ENCODE measurements at regions not wholly inside any gene's neighbourhood (a gene's known extent, or its start where the extent isn't known, plus 50 kb on each side); places are given as distances from the start of the nearest gene placed in this dataset.

- Histone ChIP-seq H3K79me2 (ENCODE audit: control insufficient read depth, low read length) (no peaks in the 10 kb centered on the region), H3K36me3 (ENCODE audit: control insufficient read depth, low read length) (no peaks in the 10 kb centered on the region), H3K4me2 (ENCODE audit: low read length) (no peak overlapping the region), H3K4me1 (ENCODE audit: control insufficient read depth, low read length) (0 out of 2 replicates have a peak, but pooled peaks cover 4% of the 10 kb centered on the region), H4K20me1 (ENCODE audit: control insufficient read depth, insufficient read depth, low read depth, low read length) (no peaks in the 10 kb centered on the region), H3K27ac (ENCODE audit: low read depth, low read length) (no peak overlapping the region), H3K27me3 (ENCODE audit: control insufficient read depth, low read length) (no peaks in the 10 kb centered on the region), H3K4me3 (ENCODE audit: low read length) (no peak overlapping the region), H3K9me2 (replicated peaks; ENCODE audit: control insufficient read depth, low read length) (no peaks in the 10 kb centered on the region), H3F3A (ENCODE audit: control insufficient read depth, insufficient read depth) (no peaks in the 10 kb centered on the region), H3K9me3 (ENCODE audit: control insufficient read depth, insufficient read depth, low read length) (no peaks in the 10 kb centered on the region)
- TF ChIP-seq CTCF (IDR thresholded peaks at IDR 0.05; ENCODE audit: low read depth, low read length, poor library complexity, severe bottlenecking) (no peak), EZH2phosphoT487 (IDR thresholded peaks at IDR 0.05; ENCODE audit: borderline replicate concordance, low read length) (no peak)
Observed at GRCh38 chr13:99760456-99760855, 211.1 kb downstream of the ZIC5 start.

GRCh38 chr13:99759163-99759552 is 212.4 kb downstream of the ZIC5 start:
- Histone ChIP-seq H3K27ac (ENCODE audit: low read depth, low read length) (no peak overlapping the region), H3F3A (ENCODE audit: control insufficient read depth, insufficient read depth) (no peaks in the 10 kb centered on the region), H3K4me2 (ENCODE audit: low read length) (no peak overlapping the region), H3K27me3 (ENCODE audit: control insufficient read depth, low read length) (no peaks in the 10 kb centered on the region), H3K9me3 (ENCODE audit: control insufficient read depth, insufficient read depth, low read length) (no peaks in the 10 kb centered on the region), H3K4me3 (ENCODE audit: low read length) (no peak overlapping the region), H3K79me2 (ENCODE audit: control insufficient read depth, low read length) (no peaks in the 10 kb centered on the region), H3K4me1 (ENCODE audit: control insufficient read depth, low read length) (0 out of 2 replicates have a peak, but pooled peaks cover 4% of the 10 kb centered on the region), H3K36me3 (ENCODE audit: control insufficient read depth, low read length) (no peaks in the 10 kb centered on the region), H3K9me2 (replicated peaks; ENCODE audit: control insufficient read depth, low read length) (no peaks in the 10 kb centered on the region), H4K20me1 (ENCODE audit: control insufficient read depth, insufficient read depth, low read depth, low read length) (no peaks in the 10 kb centered on the region)
- no peak for TF ChIP-seq EZH2phosphoT487 (IDR thresholded peaks at IDR 0.05; ENCODE audit: borderline replicate concordance, low read length)

- Histone ChIP-seq H3K4me3 (ENCODE audit: low read length) (no peak overlapping the region), H3K27ac (ENCODE audit: low read depth, low read length) (no peak overlapping the region), H4K20me1 (ENCODE audit: control insufficient read depth, insufficient read depth, low read depth, low read length) (no peaks in the 10 kb centered on the region), H3K27me3 (ENCODE audit: control insufficient read depth, low read length) (no peaks in the 10 kb centered on the region), H3K36me3 (ENCODE audit: control insufficient read depth, low read length) (no peaks in the 10 kb centered on the region), H3K79me2 (ENCODE audit: control insufficient read depth, low read length) (no peaks in the 10 kb centered on the region), H3K4me2 (ENCODE audit: low read length) (no peak overlapping the region), H3K9me3 (ENCODE audit: control insufficient read depth, insufficient read depth, low read length) (no peaks in the 10 kb centered on the region), H3K4me1 (ENCODE audit: control insufficient read depth, low read length) (0 out of 2 replicates have a peak, but pooled peaks cover 4% of the 10 kb centered on the region), H3F3A (ENCODE audit: control insufficient read depth, insufficient read depth) (no peaks in the 10 kb centered on the region), H3K9me2 (replicated peaks; ENCODE audit: control insufficient read depth, low read length) (no peaks in the 10 kb centered on the region)
- no peak for TF ChIP-seq EZH2phosphoT487 (IDR thresholded peaks at IDR 0.05; ENCODE audit: borderline replicate concordance, low read length)
- TF ChIP-seq CTCF (IDR thresholded peaks at IDR 0.05; ENCODE audit: low read depth, low read length, poor library complexity, severe bottlenecking) = no peak
Observed at GRCh38 chr13:99758460-99759162, 213.0 kb downstream of the ZIC5 start.

GRCh38 chr13:99757756-99758459 is 213.7 kb downstream of the ZIC5 start:
- no peak overlapping the region for H3K4me2 ChIP-seq (ENCODE audit: low read length)
- no peaks in the 10 kb centered on the region for H3K9me3 ChIP-seq (ENCODE audit: control insufficient read depth, insufficient read depth, low read length)
- no peaks in the 10 kb centered on the region for H3F3A ChIP-seq (ENCODE audit: control insufficient read depth, insufficient read depth)
- TF ChIP-seq EZH2phosphoT487 (IDR thresholded peaks at IDR 0.05; ENCODE audit: borderline replicate concordance, low read length) = no peak
- TF ChIP-seq CTCF (IDR thresholded peaks at IDR 0.05; ENCODE audit: low read depth, low read length, poor library complexity, severe bottlenecking) = no peak
- H3K9me2 ChIP-seq (replicated peaks; ENCODE audit: control insufficient read depth, low read length) = no peaks in the 10 kb centered on the region
- no peaks in the 10 kb centered on the region for H4K20me1 ChIP-seq (ENCODE audit: control insufficient read depth, insufficient read depth, low read depth, low read length)
- no peak overlapping the region for H3K4me3 ChIP-seq (ENCODE audit: low read length)
- no peaks in the 10 kb centered on the region for H3K27me3 ChIP-seq (ENCODE audit: control insufficient read depth, low read length)
- H3K4me1 ChIP-seq (ENCODE audit: control insufficient read depth, low read length) = 0 out of 2 replicates have a peak, but pooled peaks cover 4% of the 10 kb centered on the region
- no peak overlapping the region for H3K27ac ChIP-seq (ENCODE audit: low read depth, low read length)
- no peaks in the 10 kb centered on the region for H3K79me2 ChIP-seq (ENCODE audit: control insufficient read depth, low read length)
- no peaks in the 10 kb centered on the region for H3K36me3 ChIP-seq (ENCODE audit: control insufficient read depth, low read length)
